Fibroblast of lung (primary cell): ENCODE measurements at regions not wholly inside any gene's neighbourhood (a gene's known extent, or its start where the extent isn't known, plus 50 kb on each side); places are given as distances from the start of the nearest gene placed in this dataset.

ENCODE experiments used
- DNase-seq, 2 donors: peaks; one replicate each; pipeline versions ENCODE4 v3.0.0 to v3.0.0-alpha.2; 2010; ENCODE audit warnings: low read depth in 2 of 2
- H2AFZ ChIP-seq: 2 replicates; pipeline ENCODE4 v1.5.1; 2012; ENCODE audit warnings: low read length, control low read depth, inconsistent platforms
- H3K27ac ChIP-seq: 2 replicates; pipeline ENCODE4 v1.5.1; 2011; ENCODE audit warnings: low read length, control low read depth; ENCODE audit not compliant: insufficient read depth
- H3K27me3 ChIP-seq: 2 replicates; pipeline ENCODE4 v1.5.1; 2011; ENCODE audit warnings: mild to moderate bottlenecking, low read length; ENCODE audit not compliant: control insufficient read depth, insufficient read depth
- H3K36me3 ChIP-seq: 2 replicates; pipeline ENCODE4 v1.5.1; 2011; ENCODE audit warnings: low read length; ENCODE audit not compliant: control insufficient read depth, insufficient read depth
- H3K4me1 ChIP-seq: 2 replicates; pipeline ENCODE4 v1.5.1; 2011; ENCODE audit warnings: low read length; ENCODE audit not compliant: control insufficient read depth, insufficient read depth; ENCODE audit errors: extremely low read depth
- H3K4me2 ChIP-seq: 2 replicates; pipeline ENCODE4 v1.5.1; 2011; ENCODE audit warnings: low read length, control low read depth; ENCODE audit not compliant: insufficient read depth; ENCODE audit errors: extremely low read depth
- H3K4me3 ChIP-seq, 4 experiments: fragments of 200-600 bp in 1 of 4; sonication (generic) in 1 of 4; replicated peaks in 1 of 4; 2 replicates each; pipeline ENCODE4 v1.5.1; 2011 to 2016; ENCODE audit warnings: low read length in 4 of 4, low read depth in 3 of 4, mild to moderate bottlenecking in 3 of 4, control low read depth in 2 of 4, inconsistent platforms in 1 of 4, mixed read lengths in 1 of 4; ENCODE audit not compliant: insufficient read depth in 1 of 4; ENCODE audit errors: control extremely low read depth in 1 of 4
- H3K79me2 ChIP-seq: 2 replicates; pipeline ENCODE4 v1.5.1; 2012; ENCODE audit warnings: mild to moderate bottlenecking, low read length, inconsistent platforms; ENCODE audit not compliant: control insufficient read depth, insufficient read depth
- H3K9ac ChIP-seq: 2 replicates; pipeline ENCODE4 v1.5.1; 2011; ENCODE audit warnings: mild to moderate bottlenecking, low read length, control low read depth; ENCODE audit not compliant: insufficient read depth
- H3K9me3 ChIP-seq: 2 replicates; pipeline ENCODE4 v1.5.1; 2012; ENCODE audit warnings: low read depth, low read length; ENCODE audit not compliant: control insufficient read depth, insufficient read depth
- H4K20me1 ChIP-seq: 2 replicates; pipeline ENCODE4 v1.5.1; 2011; ENCODE audit warnings: low read length; ENCODE audit not compliant: control insufficient read depth, insufficient read depth; ENCODE audit errors: extremely low read depth
- CTCF ChIP-seq, 2 donors: IDR thresholded peaks in 1 of 2; conservative IDR thresholded peaks in 1 of 2; 1 replicate in 1 of 2; 2 replicates in 1 of 2; pipeline ENCODE4 v1.5.1; 2011 to 2012; ENCODE audit warnings: low read length in 2 of 2, control low read depth in 1 of 2, inconsistent platforms in 1 of 2, low read depth in 1 of 2, mild to moderate bottlenecking in 1 of 2
- EZH2 ChIP-seq: IDR thresholded peaks from 2 replicates; pipeline ENCODE4 v1.5.1; 2012; ENCODE audit warnings: low read length, control low read depth, mild to moderate bottlenecking; ENCODE audit errors: missing control alignments

- H3K4me2 ChIP-seq: no peak overlapping the region
- peak in 1 of 2 donors; percentile 19 for DNase-seq
- no peaks in the 10 kb centered on the region for H3K27me3 ChIP-seq
- H3K9ac ChIP-seq: no peak overlapping the region
- H3K79me2 ChIP-seq: no peaks in the 10 kb centered on the region
- no peak overlapping the region for H3K27ac ChIP-seq
- no peaks in the 10 kb centered on the region for H4K20me1 ChIP-seq
- no peak for TF ChIP-seq EZH2
- no peak for TF ChIP-seq CTCF (conservative IDR thresholded peaks at IDR 0.05 in 1 of 2, IDR thresholded peaks at IDR 0.05 in 1 of 2; ENCODE audit: low read depth in 1 of 2, low read length in 2 of 2)
- no peak overlapping the region for H3K4me3 ChIP-seq
- no peaks in the 10 kb centered on the region for H3K4me1 ChIP-seq
- H3K9me3 ChIP-seq: no peaks in the 10 kb centered on the region
- no peak overlapping the region for H2AFZ ChIP-seq
- H3K36me3 ChIP-seq: no peaks in the 10 kb centered on the region
These were observed 713.8 kb downstream of the KCNT2 start for GRCh38 chr1:195894411-195894810.

DNA sequence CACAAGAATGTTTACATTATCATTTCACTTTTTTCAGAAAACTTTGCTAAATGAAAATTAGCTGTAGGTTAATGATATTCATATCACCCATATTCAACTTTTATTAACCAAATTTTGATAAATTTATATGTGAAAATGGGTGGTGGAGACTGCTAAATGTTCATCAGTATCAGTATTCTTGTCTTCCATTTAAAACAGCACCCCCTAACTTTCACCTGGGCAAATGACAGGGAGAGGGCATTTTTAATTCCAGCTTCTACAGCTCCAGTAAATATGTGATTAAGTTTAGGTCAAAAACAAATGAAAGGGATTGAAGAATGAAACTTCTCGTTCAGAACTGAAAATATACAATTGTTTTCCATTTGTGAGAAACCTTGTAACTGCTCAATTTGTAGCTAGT is 722.2 kb downstream of the KCNT2 start:
- H3K36me3 ChIP-seq: no peaks in the 10 kb centered on the region
- TF ChIP-seq EZH2 (no peak), CTCF (conservative IDR thresholded peaks at IDR 0.05 in 1 of 2, IDR thresholded peaks at IDR 0.05 in 1 of 2; ENCODE audit: low read depth in 1 of 2, low read length in 2 of 2) (no peak)
- H3K9me3 ChIP-seq: no peaks in the 10 kb centered on the region
- no peak overlapping the region for H3K4me2 ChIP-seq
- H4K20me1 ChIP-seq: no peaks in the 10 kb centered on the region
- H3K27ac ChIP-seq: no peak overlapping the region
- no peak for DNase-seq
- no peaks in the 10 kb centered on the region for H3K27me3 ChIP-seq
- no peaks in the 10 kb centered on the region for H3K79me2 ChIP-seq
- H2AFZ ChIP-seq: no peak overlapping the region
- H3K9ac ChIP-seq: no peak overlapping the region
- H3K4me1 ChIP-seq: no peaks in the 10 kb centered on the region
- H3K4me3 ChIP-seq: no peak overlapping the region

GRCh38 chr1:195878478-195878877 is 729.8 kb downstream of the KCNT2 start:
- H3K9ac ChIP-seq: no peak overlapping the region
- H3K36me3 ChIP-seq: no peaks in the 10 kb centered on the region
- TF ChIP-seq CTCF (conservative IDR thresholded peaks at IDR 0.05 in 1 of 2, IDR thresholded peaks at IDR 0.05 in 1 of 2; ENCODE audit: low read depth in 1 of 2, low read length in 2 of 2): no peak
- no peak for TF ChIP-seq EZH2
- H3K27me3 ChIP-seq: no peaks in the 10 kb centered on the region
- H3K79me2 ChIP-seq: no peaks in the 10 kb centered on the region
- no peaks in the 10 kb centered on the region for H3K9me3 ChIP-seq
- no peak for DNase-seq
- no peak overlapping the region for H3K4me2 ChIP-seq
- no peak overlapping the region for H2AFZ ChIP-seq
- H4K20me1 ChIP-seq: no peaks in the 10 kb centered on the region
- H3K4me3 ChIP-seq: no peak overlapping the region
- H3K27ac ChIP-seq: no peak overlapping the region
- no peaks in the 10 kb centered on the region for H3K4me1 ChIP-seq
